LNCaP clone FGC (cell line): ENCODE measurements at regions not wholly inside any gene's neighbourhood (a gene's known extent, or its start where the extent isn't known, plus 50 kb on each side); places are given as distances from the start of the nearest gene placed in this dataset.

Source experiments
- DNase-seq: peaks from one replicate; pipeline ENCODE4 v3.0.0-alpha.2; 2011; ENCODE audit warnings: low read depth
- H3K4me3 ChIP-seq: 2 replicates; pipeline ENCODE4 v1.5.1; 2011; ENCODE audit warnings: mild to moderate bottlenecking, low read depth, low read length, control low read depth
- TF ChIP-seq, protein P1 (sequence below): IDR thresholded peaks from 2 replicates; pipeline ENCODE4 v1.5.1; 2012; ENCODE audit warnings: mild to moderate bottlenecking; ENCODE audit not compliant: control insufficient read depth, insufficient read depth; ENCODE audit errors: extremely low read depth

DNA sequence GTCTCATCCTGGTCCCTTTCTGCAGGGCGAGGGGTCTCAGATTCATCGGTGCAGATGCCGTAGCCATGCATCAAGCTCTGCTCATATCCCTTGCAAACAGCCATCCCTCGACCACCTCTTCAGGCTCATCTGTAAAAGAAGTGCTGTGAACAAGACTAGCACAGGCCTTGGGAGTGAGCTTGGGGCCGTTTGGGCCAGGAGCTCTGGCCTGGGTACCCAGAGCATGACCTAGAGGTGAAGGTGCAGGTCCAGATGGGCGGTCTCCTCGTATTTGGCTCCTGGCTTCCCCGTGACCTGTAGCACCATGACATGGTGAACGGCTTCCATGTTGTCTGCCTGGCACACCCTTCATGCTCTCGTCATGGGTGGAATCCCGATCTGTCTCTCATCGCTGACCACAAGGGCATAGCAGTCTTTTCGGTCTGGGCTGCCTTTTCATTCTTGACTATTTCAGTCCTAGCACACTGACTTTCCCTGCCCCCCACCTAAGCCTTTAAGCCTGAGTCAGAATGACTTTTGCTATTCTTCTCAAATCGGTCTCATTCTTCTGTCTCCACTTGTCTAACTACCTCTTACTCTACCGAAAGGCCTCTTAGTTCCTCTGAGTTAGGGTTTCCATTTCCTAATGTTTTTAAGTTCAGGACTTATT is 216.0 kb downstream of the FOXL1 start:
- TF ChIP-seq, protein P1, sequence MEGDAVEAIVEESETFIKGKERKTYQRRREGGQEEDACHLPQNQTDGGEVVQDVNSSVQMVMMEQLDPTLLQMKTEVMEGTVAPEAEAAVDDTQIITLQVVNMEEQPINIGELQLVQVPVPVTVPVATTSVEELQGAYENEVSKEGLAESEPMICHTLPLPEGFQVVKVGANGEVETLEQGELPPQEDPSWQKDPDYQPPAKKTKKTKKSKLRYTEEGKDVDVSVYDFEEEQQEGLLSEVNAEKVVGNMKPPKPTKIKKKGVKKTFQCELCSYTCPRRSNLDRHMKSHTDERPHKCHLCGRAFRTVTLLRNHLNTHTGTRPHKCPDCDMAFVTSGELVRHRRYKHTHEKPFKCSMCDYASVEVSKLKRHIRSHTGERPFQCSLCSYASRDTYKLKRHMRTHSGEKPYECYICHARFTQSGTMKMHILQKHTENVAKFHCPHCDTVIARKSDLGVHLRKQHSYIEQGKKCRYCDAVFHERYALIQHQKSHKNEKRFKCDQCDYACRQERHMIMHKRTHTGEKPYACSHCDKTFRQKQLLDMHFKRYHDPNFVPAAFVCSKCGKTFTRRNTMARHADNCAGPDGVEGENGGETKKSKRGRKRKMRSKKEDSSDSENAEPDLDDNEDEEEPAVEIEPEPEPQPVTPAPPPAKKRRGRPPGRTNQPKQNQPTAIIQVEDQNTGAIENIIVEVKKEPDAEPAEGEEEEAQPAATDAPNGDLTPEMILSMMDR = no peak
- H3K4me3 ChIP-seq = no peak overlapping the region
- no peak for DNase-seq

DNA sequence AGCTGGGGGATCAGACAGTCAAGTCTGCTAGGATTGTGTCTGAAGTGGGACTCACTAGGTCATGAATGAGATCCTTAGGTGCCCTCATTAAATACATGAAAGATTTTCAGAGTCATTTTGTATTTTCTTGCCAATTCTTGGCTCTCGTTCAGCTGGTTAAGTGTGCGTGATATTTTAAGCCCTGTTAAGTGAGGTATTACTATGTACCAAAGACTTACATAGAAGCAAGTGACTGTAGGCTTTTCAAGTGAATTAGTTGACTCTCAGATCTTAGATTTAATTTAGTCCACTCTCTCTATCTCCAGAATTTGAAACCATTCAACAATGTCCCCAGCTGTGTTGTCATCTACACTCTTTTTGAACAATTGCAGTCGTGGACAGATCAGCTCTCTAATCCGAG is 219.4 kb downstream of the FOXL1 start:
- DNase-seq = no peak
- TF ChIP-seq, protein P1 = no peak
- H3K4me3 ChIP-seq = no peak overlapping the region

DNA sequence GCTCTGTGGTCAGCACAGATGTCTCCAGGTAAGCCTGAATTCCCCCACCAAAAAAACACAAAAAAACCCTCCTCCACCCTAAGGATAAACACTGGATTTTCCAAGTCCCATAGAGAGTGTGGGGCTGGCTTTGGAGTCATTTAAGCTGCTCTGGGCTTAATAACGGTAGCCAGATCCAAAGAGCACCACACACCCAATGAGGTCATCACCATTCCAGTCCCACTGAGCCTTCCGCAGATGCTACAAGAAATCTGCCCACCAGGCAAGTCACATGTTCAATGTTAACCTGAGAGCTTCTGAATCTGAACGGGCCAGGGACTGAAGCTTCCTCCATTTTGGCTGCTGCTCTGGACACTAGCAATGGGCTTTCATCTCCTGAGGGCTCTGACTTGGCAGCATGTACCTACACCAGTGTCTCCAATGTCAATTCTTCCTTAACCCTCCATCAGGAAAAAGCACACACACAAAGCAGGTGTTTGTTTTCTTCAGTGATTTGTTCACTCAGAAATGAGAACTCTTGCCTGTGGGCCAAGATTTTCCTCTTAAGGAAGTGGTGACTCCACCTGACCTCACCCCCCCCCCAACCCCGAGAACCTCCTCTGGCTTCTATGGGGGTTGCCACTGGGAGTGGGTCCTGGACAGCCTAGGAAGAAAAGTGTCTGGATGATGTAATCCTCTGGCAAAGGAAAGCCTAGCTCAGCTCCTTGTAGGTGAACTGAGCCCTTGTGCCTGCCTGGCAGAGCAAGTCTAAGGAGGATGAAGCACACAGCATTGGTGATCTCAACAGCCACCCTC is 220.1 kb downstream of the FOXL1 start:
- TF ChIP-seq, protein P1 = no peak
- no peak overlapping the region for H3K4me3 ChIP-seq
- DNase-seq = no peak

DNA sequence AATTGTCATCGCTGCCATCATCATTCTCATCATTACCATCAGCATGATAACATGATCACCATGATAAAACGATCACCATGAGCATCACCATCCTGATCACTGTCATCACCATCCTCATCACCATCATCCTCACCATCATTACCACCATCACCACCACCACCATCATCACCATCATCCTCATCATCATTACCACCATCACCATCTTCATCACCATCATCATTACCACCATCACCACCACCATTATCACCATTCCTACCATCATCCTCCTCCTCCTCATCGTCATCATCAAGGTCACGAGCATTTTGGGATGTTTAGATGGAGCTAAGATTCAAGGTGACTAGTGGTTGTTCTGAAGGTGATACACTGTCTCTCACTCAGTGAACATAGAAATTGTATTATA is 221.0 kb downstream of the FOXL1 start:
- no peak overlapping the region for H3K4me3 ChIP-seq
- TF ChIP-seq, protein P1 = no peak
- no peak for DNase-seq

DNA sequence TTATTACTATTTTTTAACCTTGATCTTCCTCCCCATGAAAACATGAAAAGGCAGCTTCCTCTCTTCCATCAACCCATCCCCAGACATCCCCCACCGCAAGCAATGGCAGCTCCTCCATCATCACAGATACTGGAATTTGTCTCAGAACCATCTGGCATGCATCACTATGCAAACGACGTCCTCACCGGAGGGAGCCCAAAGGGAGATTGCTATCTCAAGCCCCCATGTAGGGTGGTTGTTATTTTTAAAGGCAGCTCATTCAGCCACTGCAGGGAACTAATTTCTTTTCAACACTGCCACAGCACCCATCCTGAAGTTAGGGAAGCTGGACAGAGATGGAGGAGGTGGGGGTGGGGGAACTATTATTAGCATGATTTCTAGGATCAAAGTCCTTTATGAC is 222.5 kb downstream of the FOXL1 start:
- H3K4me3 ChIP-seq = no peak overlapping the region
- no peak for DNase-seq
- TF ChIP-seq, protein P1 = no peak

DNA sequence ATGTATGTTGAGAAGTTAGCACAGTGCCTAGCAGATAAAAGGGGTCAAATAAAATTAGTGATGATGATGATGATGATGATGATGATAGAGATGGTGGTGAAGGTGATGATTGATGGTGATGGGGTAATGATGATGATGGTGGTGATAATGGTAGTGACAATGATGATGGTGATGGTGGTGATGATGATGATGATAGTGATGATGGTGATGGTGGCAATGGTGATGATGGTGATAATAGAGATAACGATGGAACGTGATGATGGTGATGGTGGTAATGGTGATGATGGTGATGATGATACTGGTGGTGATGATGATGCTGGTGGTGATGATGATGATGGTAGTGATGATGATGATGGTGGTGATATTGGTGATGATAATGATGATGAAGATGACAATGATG is 223.7 kb downstream of the FOXL1 start:
- H3K4me3 ChIP-seq = no peak overlapping the region
- no peak for DNase-seq
- TF ChIP-seq, protein P1 = no peak
